Activated T-cell treated with anti-CD3 and anti-CD28 coated beads, Interleukin-2, amount 50 U/mL, for 48 hours (primary cell): ENCODE measurements at regions not wholly inside any gene's neighbourhood (a gene's known extent, or its start where the extent isn't known, plus 50 kb on each side); places are given as distances from the start of the nearest gene placed in this dataset.

Source experiments
- DNase-seq, 2 experiments: peaks; one replicate each; pipeline ENCODE4 v3.0.0-alpha.2; 2020

DNA sequence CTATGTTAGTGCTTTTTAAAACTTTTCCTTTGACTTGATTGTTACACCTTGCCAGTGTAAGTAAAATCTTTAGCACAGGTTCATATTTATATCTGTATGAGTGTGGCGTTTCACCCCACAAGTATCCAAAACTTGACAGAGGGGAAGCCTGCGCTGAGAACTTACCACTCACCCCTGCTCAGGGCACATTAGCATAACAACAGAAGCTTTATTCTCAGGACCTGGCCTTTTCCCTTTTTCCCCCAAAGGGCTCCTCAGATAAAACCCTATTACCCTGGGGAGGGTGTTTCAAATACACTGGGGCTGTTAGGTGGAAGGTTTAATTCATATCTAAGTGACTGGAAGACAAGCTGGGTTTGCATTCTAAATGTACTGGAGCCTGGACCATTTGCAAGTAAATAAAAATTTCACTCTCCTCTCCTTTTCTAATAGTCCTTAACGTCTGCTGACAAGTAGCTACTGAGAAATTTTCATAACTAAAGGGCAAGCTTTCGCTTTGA is 276.6 kb downstream of the RNF152 start:
- no peak for DNase-seq

DNA sequence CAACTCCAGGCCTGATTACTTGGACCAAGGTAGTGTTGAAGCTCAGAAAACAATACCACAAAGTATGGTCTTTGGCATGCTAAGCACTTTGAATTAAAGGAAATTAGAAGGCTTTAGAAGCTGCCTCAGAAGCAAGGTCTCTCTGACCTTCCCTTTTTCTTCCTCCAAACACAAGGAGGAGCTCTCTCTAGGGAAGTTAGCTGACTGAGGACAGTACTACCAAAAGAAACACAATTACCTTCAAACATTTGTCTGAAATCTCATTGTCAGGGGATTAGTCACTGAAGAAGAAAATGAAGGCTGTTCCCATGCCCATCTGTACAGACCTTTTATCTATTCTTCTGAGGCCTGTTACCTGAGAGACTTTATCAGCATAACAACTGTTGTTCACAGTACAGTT is 279.3 kb downstream of the CDH20 start:
- DNase-seq: no peak

DNA sequence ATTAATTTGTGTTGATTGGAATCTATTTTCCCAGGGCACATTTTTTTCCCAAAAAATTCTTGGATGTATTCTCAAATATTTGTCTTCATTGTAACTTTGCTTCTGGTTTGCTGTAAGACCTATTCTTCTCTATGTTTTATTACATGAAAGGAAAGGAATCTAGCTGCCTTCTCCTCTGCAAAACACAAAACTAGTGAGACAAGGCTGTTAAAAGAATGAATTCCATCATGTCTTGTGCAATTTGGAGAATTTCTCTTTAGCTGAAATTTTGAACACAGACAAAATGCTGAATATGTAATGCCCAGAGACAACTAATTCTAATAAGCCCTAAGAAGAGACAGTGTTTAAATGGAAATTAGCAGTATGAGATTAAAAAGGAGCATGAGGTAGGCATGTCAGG is 275.9 kb downstream of the CDH20 start:
- DNase-seq: no peak

DNA sequence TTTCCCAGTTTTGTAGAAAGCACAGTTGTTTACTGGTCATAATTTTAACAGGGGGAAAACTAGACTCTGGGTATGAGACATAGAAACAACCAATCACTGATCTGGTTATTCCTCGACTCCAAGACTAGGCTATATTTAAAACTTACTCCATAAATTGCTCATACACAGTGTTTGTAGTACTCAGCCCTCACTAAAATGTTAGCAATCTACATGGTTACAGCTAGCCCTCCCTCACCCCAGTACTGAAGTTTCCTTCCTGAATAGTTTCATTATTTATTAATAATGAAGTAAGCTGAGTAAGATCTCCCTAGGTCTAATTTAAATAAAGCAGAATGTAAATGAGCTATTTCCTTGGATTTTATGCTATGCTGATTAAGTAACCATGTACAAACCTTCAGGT is 275.1 kb downstream of the CDH20 start:
- DNase-seq: no peak

DNA sequence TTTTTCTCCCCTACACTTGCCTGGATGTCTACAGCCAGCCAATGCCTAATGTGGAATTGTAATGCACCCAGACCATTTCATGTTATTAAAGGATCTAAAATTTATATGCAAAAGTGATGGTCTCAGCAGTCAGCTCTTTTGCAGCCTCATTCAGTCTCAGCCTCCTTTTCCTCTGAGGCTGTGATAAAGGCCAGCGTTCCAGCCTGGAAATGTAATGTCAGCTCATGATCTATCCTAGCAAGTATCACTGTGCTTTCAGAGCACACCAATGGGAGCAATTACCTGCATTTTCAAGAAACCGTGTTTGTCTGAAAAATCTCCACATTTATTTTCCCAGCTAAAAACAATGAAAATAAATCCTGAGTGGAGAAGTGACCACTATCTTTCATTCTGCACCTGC is 274.6 kb downstream of the CDH20 start:
- no peak for DNase-seq

DNA sequence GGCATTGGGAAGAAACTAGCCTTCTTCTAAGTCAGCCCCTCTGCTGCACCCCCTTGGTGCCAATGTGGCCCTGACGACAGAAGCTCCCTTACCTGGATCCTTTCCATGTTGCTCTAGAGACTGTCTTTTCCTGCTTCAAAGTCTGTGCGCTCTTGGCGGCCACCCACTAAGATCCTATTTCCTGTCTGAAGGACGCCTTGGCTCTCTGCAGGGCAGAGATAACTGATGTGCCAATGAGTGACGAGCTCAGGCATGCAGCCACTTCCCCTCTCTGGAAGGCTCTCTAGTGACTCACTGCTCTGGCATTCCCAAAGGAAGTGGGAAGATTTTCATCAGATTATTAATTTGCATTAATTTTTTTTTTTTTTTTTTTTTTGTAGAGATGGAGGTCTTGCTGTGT is 273.5 kb downstream of the CDH20 start:
- DNase-seq: no peak

DNA sequence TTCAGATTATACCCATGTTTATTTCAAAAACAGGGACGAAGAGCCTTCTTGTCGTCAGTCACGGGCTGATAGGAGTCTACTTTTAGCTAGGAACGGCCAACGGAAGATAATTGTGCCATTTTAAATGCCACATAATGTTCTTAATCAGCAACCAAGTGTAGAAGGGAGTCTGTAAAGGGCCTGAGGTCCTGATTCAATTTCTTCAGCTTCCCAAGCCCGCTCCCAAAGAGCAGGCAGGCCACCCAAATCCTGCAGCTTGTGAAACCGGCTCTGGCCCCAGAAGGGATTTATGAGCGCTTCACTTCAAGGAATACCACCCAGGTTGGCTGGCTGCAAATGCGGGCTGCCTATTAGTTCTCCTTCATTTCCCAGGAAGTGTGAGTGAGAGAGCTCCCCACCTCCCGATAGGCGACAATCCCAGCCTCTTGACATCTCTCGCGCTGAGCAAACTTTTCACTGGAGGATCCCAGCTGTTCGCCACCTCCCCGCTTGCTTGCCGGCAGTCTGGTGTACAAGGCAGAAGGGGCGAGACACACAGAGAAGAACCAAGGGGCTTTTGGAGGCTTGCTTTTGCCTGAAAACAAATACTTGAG is 272.9 kb downstream of the CDH20 start:
- DNase-seq: no peak

DNA sequence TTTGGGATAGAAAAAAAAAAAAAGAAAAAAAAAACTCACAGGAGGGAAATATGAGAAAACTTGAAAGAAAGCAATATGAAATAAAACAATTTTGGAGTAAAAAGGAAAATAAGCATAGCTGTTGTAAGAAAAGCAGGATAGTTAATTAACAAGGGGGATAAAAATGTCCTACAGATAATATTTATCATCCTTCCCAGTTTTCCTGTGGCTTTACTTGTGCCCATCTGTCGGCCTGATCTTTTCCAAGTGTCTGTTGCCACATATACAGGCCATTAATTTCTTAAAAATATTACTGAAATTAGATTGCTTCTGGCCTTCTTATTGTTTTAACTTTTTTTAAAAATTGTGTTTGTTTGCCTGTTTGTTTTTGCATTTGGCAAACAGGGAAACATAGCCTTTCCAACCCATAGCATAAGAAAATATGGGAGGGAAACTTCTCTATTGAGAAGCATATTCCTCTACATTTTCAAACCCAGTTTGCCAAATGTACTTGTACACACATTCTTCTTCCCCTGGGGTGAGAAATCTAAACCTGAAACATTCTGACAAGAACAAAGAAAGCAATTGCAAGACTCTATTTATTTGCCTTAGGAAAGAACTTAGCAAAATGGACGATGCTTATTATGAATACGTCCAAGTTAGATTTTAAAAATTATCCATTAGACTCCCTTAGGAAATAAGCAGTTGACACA is 272.3 kb downstream of the CDH20 start:
- no peak for DNase-seq
